HG03159 (cell line): ENCODE measurements at regions not wholly inside any gene's neighbourhood (a gene's known extent, or its start where the extent isn't known, plus 50 kb on each side); places are given as distances from the start of the nearest gene placed in this dataset.

Experiments used
- ATAC-seq: cut with Tn5 transposase; IDR thresholded peaks from one replicate; pipeline ENCODE4 v1.9.1; 2021; ENCODE audit warnings: mild to moderate bottlenecking, moderate library complexity; ENCODE audit not compliant: unreplicated experiment

GRCh38 chr13:55403887-55404487 lies 1736.7 kb upstream of the PRR20A start:
- no peak for ATAC-seq

- no peak for ATAC-seq
These were observed 1730.1 kb upstream of the PRR20A start for GRCh38 chr13:55410398-55411330.

- ATAC-seq, result no peak
These were observed 1722.6 kb upstream of the PRR20A start for GRCh38 chr13:55418095-55418494.

GRCh38 chr13:55432814-55433213 lies 1707.9 kb upstream of the PRR20A start:
- no peak for ATAC-seq

- ATAC-seq, result no peak
These were observed 1703.6 kb upstream of the PRR20A start for GRCh38 chr13:55437162-55437561.

- ATAC-seq, result no peak
These were observed 1701.3 kb upstream of the PRR20A start for GRCh38 chr13:55439450-55439849.

GRCh38 chr13:55440465-55441085 lies 1700.1 kb upstream of the PRR20A start:
- ATAC-seq, result no peak

- ATAC-seq, result no peak
These were observed 1676.5 kb upstream of the PRR20A start for GRCh38 chr13:55464222-55464621.

GRCh38 chr13:55467476-55467875 lies 1673.2 kb upstream of the PRR20A start:
- ATAC-seq, result no peak

- no peak for ATAC-seq
These were observed 1657.0 kb upstream of the PRR20A start for GRCh38 chr13:55483626-55484158.

GRCh38 chr13:55493297-55493696 lies 1647.4 kb upstream of the PRR20A start:
- no peak for ATAC-seq

- ATAC-seq, result no peak
These were observed 1643.2 kb upstream of the PRR20A start for GRCh38 chr13:55497486-55497885.

GRCh38 chr13:55500694-55501093 lies 1640.0 kb upstream of the PRR20A start:
- ATAC-seq, result no peak

- no peak for ATAC-seq
These were observed 1624.1 kb upstream of the PRR20A start for GRCh38 chr13:55516610-55517009.

GRCh38 chr13:55517312-55517711 lies 1623.4 kb upstream of the PRR20A start:
- ATAC-seq, result no peak

GRCh38 chr13:55528434-55528833 lies 1612.3 kb upstream of the PRR20A start:
- ATAC-seq, result no peak

- no peak for ATAC-seq
These were observed 1606.4 kb upstream of the PRR20A start for GRCh38 chr13:55534306-55534705.

- ATAC-seq, result no peak
These were observed 1602.3 kb upstream of the PRR20A start for GRCh38 chr13:55538424-55538823.

GRCh38 chr13:55543053-55543452 lies 1597.7 kb upstream of the PRR20A start:
- no peak for ATAC-seq

- no peak for ATAC-seq
These were observed 1590.1 kb upstream of the PRR20A start for GRCh38 chr13:55550624-55551023.

GRCh38 chr13:55553701-55554100 lies 1587.0 kb upstream of the PRR20A start:
- no peak for ATAC-seq

- no peak for ATAC-seq
These were observed 1586.0 kb upstream of the PRR20A start for GRCh38 chr13:55554741-55555140.
